Mesothelial cell of epicardium (in vitro differentiated cells): ENCODE measurements at regions not wholly inside any gene's neighbourhood (a gene's known extent, or its start where the extent isn't known, plus 50 kb on each side); places are given as distances from the start of the nearest gene placed in this dataset.

Experiments used
- DNase-seq, 2 experiments: peaks; one replicate each; pipeline ENCODE4 v3.0.0; 2021; ENCODE audit warnings: low spot score in 2 of 2; ENCODE audit not compliant: unreplicated experiment in 2 of 2
- H3K27ac Mint-ChIP-seq: 2 replicates; pipeline ENCODE4 v1.8.0; 2021; ENCODE audit warnings: mixed read lengths
- H3K27me3 Mint-ChIP-seq: 2 replicates; pipeline ENCODE4 v1.8.0; 2021; ENCODE audit warnings: low read depth, mixed read lengths
- H3K36me3 Mint-ChIP-seq: 2 replicates; pipeline ENCODE4 v1.8.0; 2021; ENCODE audit warnings: mixed read lengths
- H3K4me1 Mint-ChIP-seq: 2 replicates; pipeline ENCODE4 v1.8.0; 2021; ENCODE audit warnings: mixed read lengths
- H3K4me3 Mint-ChIP-seq: 2 replicates; pipeline ENCODE4 v1.8.0; 2021; ENCODE audit warnings: mild to moderate bottlenecking, moderate library complexity, mixed read lengths
- H3K9me3 Mint-ChIP-seq: 2 replicates; pipeline ENCODE4 v1.8.0; 2021; ENCODE audit warnings: mixed read lengths
- CTCF ChIP-seq: fragments of 200-600 bp; sonication (generic); IDR thresholded peaks from one replicate; pipeline ENCODE4 v1.5.0; 2021; ENCODE audit warnings: antibody characterized with exemption; ENCODE audit not compliant: unreplicated experiment

GRCh38 chr10:130792096-130792845, 519.2 kb downstream of the TCERG1L start:
- H3K4me3 Mint-ChIP-seq: no peak overlapping the region
- peaks cover 9% of the 10 kb centered on the region for H3K4me1 Mint-ChIP-seq
- H3K36me3 Mint-ChIP-seq: no peaks in the 10 kb centered on the region
- H3K27ac Mint-ChIP-seq: no peak overlapping the region
- no peak for TF ChIP-seq CTCF
- peaks cover 5% of the 10 kb centered on the region for H3K27me3 Mint-ChIP-seq
- peaks cover 6% of the 10 kb centered on the region for H3K9me3 Mint-ChIP-seq
- DNase-seq: no peak

- Mint-ChIP-seq H3K27ac (no peak overlapping the region), H3K27me3 (peaks cover 5% of the 10 kb centered on the region), H3K4me1 (no peaks in the 10 kb centered on the region), H3K9me3 (peaks cover 6% of the 10 kb centered on the region), H3K36me3 (no peaks in the 10 kb centered on the region), H3K4me3 (no peak overlapping the region)
- no peak for DNase-seq
- no peak for TF ChIP-seq CTCF
Observed at GRCh38 chr10:130795819-130796218, 515.7 kb downstream of the TCERG1L start.

GRCh38 chr10:130799532-130799931, 512.0 kb downstream of the TCERG1L start:
- no peak overlapping the region for H3K4me3 Mint-ChIP-seq
- no peak for TF ChIP-seq CTCF

GRCh38 chr10:130800281-130800680, 511.2 kb downstream of the TCERG1L start:
- Mint-ChIP-seq H3K9me3 (no peaks in the 10 kb centered on the region), H3K36me3 (no peaks in the 10 kb centered on the region), H3K27me3 (peaks cover 5% of the 10 kb centered on the region), H3K4me1 (no peaks in the 10 kb centered on the region), H3K4me3 (no peak overlapping the region), H3K27ac (no peak overlapping the region)
- DNase-seq: no peak
- TF ChIP-seq CTCF: no peak

More at GRCh38 chr10:130799532-130799931, 512.0 kb downstream of the TCERG1L start:
- DNase-seq: no peak
- Mint-ChIP-seq H3K27ac (no peak overlapping the region), H3K4me1 (no peaks in the 10 kb centered on the region), H3K36me3 (no peaks in the 10 kb centered on the region), H3K27me3 (peaks cover 5% of the 10 kb centered on the region), H3K9me3 (no peaks in the 10 kb centered on the region)

GRCh38 chr10:130801276-130801675, 510.2 kb downstream of the TCERG1L start:
- no peaks in the 10 kb centered on the region for H3K4me1 Mint-ChIP-seq
- no peak for TF ChIP-seq CTCF
- H3K4me3 Mint-ChIP-seq: no peak overlapping the region
- H3K27ac Mint-ChIP-seq: no peak overlapping the region
- no peak for DNase-seq
- H3K27me3 Mint-ChIP-seq: peaks cover 8% of the 10 kb centered on the region
- H3K36me3 Mint-ChIP-seq: no peaks in the 10 kb centered on the region
- H3K9me3 Mint-ChIP-seq: no peaks in the 10 kb centered on the region
